UCSD-AML1 (cell line): ENCODE measurements at regions not wholly inside any gene's neighbourhood (a gene's known extent, or its start where the extent isn't known, plus 50 kb on each side); places are given as distances from the start of the nearest gene placed in this dataset.

Experiments
- DNase-seq: peaks from one replicate; lab custom pipeline; 2025; ENCODE audit not compliant: unreplicated experiment; lab: John Stamatoyannopoulos, UW

- no peak for DNase-seq
Measured at GRCh38 chr3:118067439-118067838, 967.2 kb downstream of the IGSF11 start.

- no peak for DNase-seq
Measured at GRCh38 chr3:118075873-118076272, 958.8 kb downstream of the IGSF11 start.

- no peak for DNase-seq
Measured at GRCh38 chr3:118077332-118077731, 957.3 kb downstream of the IGSF11 start.

GRCh38 chr3:118080889-118081288 lies 953.8 kb downstream of the IGSF11 start:
- DNase-seq = no peak

GRCh38 chr3:118088696-118089095 lies 946.0 kb downstream of the IGSF11 start:
- no peak for DNase-seq

- DNase-seq = no peak
Measured at GRCh38 chr3:118089563-118089962, 945.1 kb downstream of the IGSF11 start.

- DNase-seq = no peak
Measured at GRCh38 chr3:118097226-118097625, 937.4 kb downstream of the IGSF11 start.

- no peak for DNase-seq
Measured at GRCh38 chr3:118097660-118098059, 937.0 kb downstream of the IGSF11 start.

- DNase-seq = no peak
Measured at GRCh38 chr3:118098827-118099226, 935.8 kb downstream of the IGSF11 start.

- no peak for DNase-seq
Measured at GRCh38 chr3:118101891-118102290, 932.8 kb downstream of the IGSF11 start.

GRCh38 chr3:118102737-118103136 lies 931.9 kb downstream of the IGSF11 start:
- no peak for DNase-seq

- DNase-seq = no peak
Measured at GRCh38 chr3:118108201-118108600, 926.4 kb downstream of the IGSF11 start.

GRCh38 chr3:118108769-118109168 lies 925.9 kb downstream of the IGSF11 start:
- no peak for DNase-seq

- DNase-seq = no peak
Measured at GRCh38 chr3:118110211-118110610, 924.4 kb downstream of the IGSF11 start.

- no peak for DNase-seq
Measured at GRCh38 chr3:118116991-118117390, 917.7 kb downstream of the IGSF11 start.

GRCh38 chr3:118126751-118127150 lies 907.9 kb downstream of the IGSF11 start:
- no peak for DNase-seq

- no peak for DNase-seq
Measured at GRCh38 chr3:118127992-118128391, 906.7 kb downstream of the IGSF11 start.

GRCh38 chr3:118128886-118129285 lies 905.8 kb downstream of the IGSF11 start:
- no peak for DNase-seq

- DNase-seq = no peak
Measured at GRCh38 chr3:118137778-118138177, 896.9 kb downstream of the IGSF11 start.

GRCh38 chr3:118144919-118145318 lies 889.7 kb downstream of the IGSF11 start:
- no peak for DNase-seq

GRCh38 chr3:118146658-118147375 lies 887.8 kb downstream of the IGSF11 start:
- no peak for DNase-seq

- no peak for DNase-seq
Measured at GRCh38 chr3:118151164-118151563, 883.5 kb downstream of the IGSF11 start.
